Fibroblast of pulmonary artery (primary cell): ENCODE measurements at regions not wholly inside any gene's neighbourhood (a gene's known extent, or its start where the extent isn't known, plus 50 kb on each side); places are given as distances from the start of the nearest gene placed in this dataset.

Source experiments
- DNase-seq: peaks from one replicate; pipeline ENCODE4 v3.0.0-alpha.2; 2010; ENCODE audit warnings: low read depth
- H3K4me3 ChIP-seq: replicated peaks from 2 replicates; pipeline ENCODE4 v1.5.1; 2011; ENCODE audit warnings: low read depth, mild to moderate bottlenecking, control low read depth, low read length, moderate library complexity
- CTCF ChIP-seq: IDR thresholded peaks from 2 replicates; pipeline ENCODE4 v1.5.1; 2011; ENCODE audit warnings: mild to moderate bottlenecking, control low read depth, low read length, inconsistent platforms; ENCODE audit errors: missing control alignments

- no peak for TF ChIP-seq CTCF
- no peak for DNase-seq
- H3K4me3 ChIP-seq = no peak overlapping the region
Observed at GRCh38 chr5:171650597-171650996, 135.0 kb upstream of the SMIM23 start.

- no peak for DNase-seq
- no peak for TF ChIP-seq CTCF
- H3K4me3 ChIP-seq = no peak overlapping the region
Observed at GRCh38 chr5:171651102-171651501, 134.5 kb upstream of the SMIM23 start.

GRCh38 chr5:171654881-171655280 lies 130.7 kb upstream of the SMIM23 start:
- no peak for DNase-seq
- no peak overlapping the region for H3K4me3 ChIP-seq
- no peak for TF ChIP-seq CTCF

DNA sequence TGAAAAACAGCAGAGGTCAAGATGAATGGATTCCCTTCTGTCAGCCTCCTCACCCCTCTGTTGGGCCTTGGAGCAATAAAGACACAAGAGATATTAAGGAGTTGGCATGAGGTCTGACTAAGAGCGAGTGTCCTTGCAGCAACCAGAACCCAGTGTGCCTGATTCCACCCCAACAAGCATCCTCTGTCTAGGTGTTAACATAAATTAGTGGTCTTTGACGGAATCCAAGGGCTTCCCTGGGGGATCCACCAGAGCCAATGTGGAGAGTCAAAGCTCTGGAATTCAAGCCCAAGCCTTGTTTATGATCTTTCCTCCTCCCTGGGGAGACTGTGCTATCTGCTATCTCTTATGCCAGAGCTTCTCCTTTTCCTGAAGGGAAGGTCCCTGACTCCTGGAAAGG lies 128.1 kb upstream of the SMIM23 start:
- no peak for TF ChIP-seq CTCF
- no peak for DNase-seq
- H3K4me3 ChIP-seq = no peak overlapping the region

DNA sequence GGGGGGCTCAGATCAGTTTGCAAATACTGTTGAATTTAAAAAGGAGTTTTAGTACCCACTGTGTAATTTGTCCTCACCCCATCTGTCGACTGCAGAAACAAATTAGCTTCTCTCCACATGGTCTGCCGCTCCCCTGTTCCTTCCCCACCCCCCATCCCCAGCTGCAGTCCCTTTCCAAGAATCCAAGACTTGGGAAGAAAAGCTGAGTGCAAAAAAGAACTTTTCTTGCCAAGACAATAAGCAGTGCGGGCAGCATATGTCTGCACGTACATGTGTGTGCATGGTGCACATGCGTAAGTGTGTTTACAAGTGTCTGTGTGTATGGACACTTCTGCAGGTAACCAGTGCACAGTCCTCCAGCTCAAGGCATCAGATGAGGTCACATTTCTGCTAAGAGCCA lies 125.7 kb upstream of the SMIM23 start:
- TF ChIP-seq CTCF = no peak
- no peak overlapping the region for H3K4me3 ChIP-seq
- DNase-seq = no peak

DNA sequence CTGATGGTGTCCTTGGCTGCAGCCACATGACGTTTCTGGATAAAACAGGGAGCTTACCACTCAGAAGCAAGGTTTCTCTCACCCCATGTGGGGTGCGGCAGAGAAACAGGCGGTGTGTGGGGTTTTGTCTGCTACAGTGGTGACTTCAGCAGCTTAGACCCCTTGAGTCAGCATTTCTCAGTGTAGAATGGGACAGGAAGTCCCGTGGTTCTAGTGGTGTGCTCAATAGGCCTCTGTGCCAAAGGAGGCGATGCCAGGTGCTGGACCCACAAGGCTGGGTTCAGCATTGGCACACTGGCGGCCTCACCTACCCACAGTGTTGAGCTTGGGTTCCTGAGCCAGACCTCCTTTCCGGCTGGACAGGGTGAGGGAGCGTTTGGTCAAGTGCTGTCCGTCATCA lies 125.2 kb upstream of the SMIM23 start:
- no peak for DNase-seq
- TF ChIP-seq CTCF = no peak
- no peak overlapping the region for H3K4me3 ChIP-seq

GRCh38 chr5:171661143-171661542 lies 124.5 kb upstream of the SMIM23 start:
- no peak for DNase-seq
- no peak for TF ChIP-seq CTCF
- no peak overlapping the region for H3K4me3 ChIP-seq
